ENCODE measurements at regions not wholly inside any gene's neighbourhood (a gene's known extent, or its start where the extent isn't known, plus 50 kb on each side); places are given as distances from the start of the nearest gene placed in this dataset.

DNA sequence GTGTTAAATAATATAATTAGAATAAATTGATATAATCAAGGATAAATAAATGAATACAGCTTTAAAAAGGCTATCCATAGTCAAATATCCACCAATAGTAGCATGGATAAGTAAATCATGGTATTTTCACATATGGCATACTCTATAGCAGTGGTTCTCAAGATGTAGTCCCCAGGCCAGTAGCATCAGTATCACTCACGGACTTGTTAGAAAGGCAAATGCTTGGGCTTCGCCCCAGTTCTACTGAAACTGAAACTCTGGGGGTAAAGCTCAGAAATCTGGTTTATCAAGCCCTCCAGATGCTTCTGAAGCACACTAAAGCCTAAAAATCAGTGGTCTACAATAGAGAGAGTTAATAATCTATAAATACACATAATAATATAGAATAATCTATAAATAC is 261.6 kb upstream of the TTC14 start:
- ATAC-seq (peak; percentile 74), DNase-seq (ENCODE audit: low read depth, low spot score) (no peak), FAIRE-seq (no peak)
- Histone ChIP-seq H2AFZ (ENCODE audit: control insufficient read depth, low read depth, low read length) (no peak overlapping the region), H3K27me3 (replicated peaks in 1 of 2; ENCODE audit: control insufficient read depth in 2 of 2, insufficient read depth in 2 of 2, low read length in 1 of 2) (no peaks in the 10 kb centered on the region), H3K4me1 (ENCODE audit: control insufficient read depth, insufficient read depth, low read length) (no peaks in the 10 kb centered on the region), H4K20me1 (ENCODE audit: control insufficient read depth, insufficient read depth) (no peaks in the 10 kb centered on the region), H3K9me3 (replicated peaks; ENCODE audit: control insufficient read depth, insufficient read depth, low read length) (no peaks in the 10 kb centered on the region; the same call in 2 of the 3 replicates), H3K4me2 (ENCODE audit: control insufficient read depth, insufficient read depth) (no peak overlapping the region), H3K9ac (ENCODE audit: control insufficient read depth, insufficient read depth, low read length) (no peak overlapping the region), H3K36me3 (ENCODE audit: control insufficient read depth in 2 of 2, insufficient read depth in 2 of 2, low read length in 1 of 2) (no peaks in the 10 kb centered on the region), H3K27ac (ENCODE audit: control insufficient read depth, insufficient read depth) (no peak overlapping the region), H3K79me2 (ENCODE audit: control insufficient read depth, insufficient read depth, low read length) (no peaks in the 10 kb centered on the region), H3K4me3 (no peak overlapping the region)
- SMC1A ChIA-PET (ENCODE audit: uncharacterized antibody, unreplicated experiment): interaction anchor here (0.6 to 2.0 kb wide), 4 partner anchors 9 to 383 kb away, joined by 3 to 7 read pairs (median 4); no protein-coding TSS in a partner anchor
- in situ Hi-C loops (cut with MboI) (no loop called here), intact Hi-C loops (cut with micrococcal nuclease; ENCODE audit: unreplicated experiment) (no loop called here)
- TF ChIP-seq, protein P1, sequence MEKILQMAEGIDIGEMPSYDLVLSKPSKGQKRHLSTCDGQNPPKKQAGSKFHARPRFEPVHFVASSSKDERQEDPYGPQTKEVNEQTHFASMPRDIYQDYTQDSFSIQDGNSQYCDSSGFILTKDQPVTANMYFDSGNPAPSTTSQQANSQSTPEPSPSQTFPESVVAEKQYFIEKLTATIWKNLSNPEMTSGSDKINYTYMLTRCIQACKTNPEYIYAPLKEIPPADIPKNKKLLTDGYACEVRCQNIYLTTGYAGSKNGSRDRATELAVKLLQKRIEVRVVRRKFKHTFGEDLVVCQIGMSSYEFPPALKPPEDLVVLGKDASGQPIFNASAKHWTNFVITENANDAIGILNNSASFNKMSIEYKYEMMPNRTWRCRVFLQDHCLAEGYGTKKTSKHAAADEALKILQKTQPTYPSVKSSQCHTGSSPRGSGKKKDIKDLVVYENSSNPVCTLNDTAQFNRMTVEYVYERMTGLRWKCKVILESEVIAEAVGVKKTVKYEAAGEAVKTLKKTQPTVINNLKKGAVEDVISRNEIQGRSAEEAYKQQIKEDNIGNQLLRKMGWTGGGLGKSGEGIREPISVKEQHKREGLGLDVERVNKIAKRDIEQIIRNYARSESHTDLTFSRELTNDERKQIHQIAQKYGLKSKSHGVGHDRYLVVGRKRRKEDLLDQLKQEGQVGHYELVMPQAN (conservative IDR thresholded peaks at IDR 0.05): no peak
- TF ChIP-seq PML (IDR thresholded peaks at IDR 0.05; ENCODE audit: low read length) (no peak), ESRRA (IDR thresholded peaks at IDR 0.05; ENCODE audit: low read length) (no peak), KDM1A (IDR thresholded peaks at IDR 0.05; ENCODE audit: borderline replicate concordance) (no peak), TAF1 (IDR thresholded peaks at IDR 0.05; ENCODE audit: borderline replicate concordance, low read depth, low read length) (no peak), IKZF2 (IDR thresholded peaks at IDR 0.05) (no peak), HDAC6 (IDR thresholded peaks at IDR 0.05; ENCODE audit: unreplicated experiment) (no peak)
- TF ChIP-seq, protein P2, sequence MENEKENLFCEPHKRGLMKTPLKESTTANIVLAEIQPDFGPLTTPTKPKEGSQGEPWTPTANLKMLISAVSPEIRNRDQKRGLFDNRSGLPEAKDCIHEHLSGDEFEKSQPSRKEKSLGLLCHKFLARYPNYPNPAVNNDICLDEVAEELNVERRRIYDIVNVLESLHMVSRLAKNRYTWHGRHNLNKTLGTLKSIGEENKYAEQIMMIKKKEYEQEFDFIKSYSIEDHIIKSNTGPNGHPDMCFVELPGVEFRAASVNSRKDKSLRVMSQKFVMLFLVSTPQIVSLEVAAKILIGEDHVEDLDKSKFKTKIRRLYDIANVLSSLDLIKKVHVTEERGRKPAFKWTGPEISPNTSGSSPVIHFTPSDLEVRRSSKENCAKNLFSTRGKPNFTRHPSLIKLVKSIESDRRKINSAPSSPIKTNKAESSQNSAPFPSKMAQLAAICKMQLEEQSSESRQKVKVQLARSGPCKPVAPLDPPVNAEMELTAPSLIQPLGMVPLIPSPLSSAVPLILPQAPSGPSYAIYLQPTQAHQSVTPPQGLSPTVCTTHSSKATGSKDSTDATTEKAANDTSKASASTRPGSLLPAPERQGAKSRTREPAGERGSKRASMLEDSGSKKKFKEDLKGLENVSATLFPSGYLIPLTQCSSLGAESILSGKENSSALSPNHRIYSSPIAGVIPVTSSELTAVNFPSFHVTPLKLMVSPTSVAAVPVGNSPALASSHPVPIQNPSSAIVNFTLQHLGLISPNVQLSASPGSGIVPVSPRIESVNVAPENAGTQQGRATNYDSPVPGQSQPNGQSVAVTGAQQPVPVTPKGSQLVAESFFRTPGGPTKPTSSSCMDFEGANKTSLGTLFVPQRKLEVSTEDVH (IDR thresholded peaks at IDR 0.05; ENCODE audit: low read depth, partially characterized antibody): no peak
- TF ChIP-seq, protein P3, sequence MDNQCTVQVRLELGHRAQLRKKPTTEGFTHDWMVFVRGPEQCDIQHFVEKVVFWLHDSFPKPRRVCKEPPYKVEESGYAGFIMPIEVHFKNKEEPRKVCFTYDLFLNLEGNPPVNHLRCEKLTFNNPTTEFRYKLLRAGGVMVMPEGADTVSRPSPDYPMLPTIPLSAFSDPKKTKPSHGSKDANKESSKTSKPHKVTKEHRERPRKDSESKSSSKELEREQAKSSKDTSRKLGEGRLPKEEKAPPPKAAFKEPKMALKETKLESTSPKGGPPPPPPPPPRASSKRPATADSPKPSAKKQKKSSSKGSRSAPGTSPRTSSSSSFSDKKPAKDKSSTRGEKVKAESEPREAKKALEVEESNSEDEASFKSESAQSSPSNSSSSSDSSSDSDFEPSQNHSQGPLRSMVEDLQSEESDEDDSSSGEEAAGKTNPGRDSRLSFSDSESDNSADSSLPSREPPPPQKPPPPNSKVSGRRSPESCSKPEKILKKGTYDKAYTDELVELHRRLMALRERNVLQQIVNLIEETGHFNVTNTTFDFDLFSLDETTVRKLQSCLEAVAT (IDR thresholded peaks at IDR 0.05): no peak
- TF ChIP-seq, protein P4, sequence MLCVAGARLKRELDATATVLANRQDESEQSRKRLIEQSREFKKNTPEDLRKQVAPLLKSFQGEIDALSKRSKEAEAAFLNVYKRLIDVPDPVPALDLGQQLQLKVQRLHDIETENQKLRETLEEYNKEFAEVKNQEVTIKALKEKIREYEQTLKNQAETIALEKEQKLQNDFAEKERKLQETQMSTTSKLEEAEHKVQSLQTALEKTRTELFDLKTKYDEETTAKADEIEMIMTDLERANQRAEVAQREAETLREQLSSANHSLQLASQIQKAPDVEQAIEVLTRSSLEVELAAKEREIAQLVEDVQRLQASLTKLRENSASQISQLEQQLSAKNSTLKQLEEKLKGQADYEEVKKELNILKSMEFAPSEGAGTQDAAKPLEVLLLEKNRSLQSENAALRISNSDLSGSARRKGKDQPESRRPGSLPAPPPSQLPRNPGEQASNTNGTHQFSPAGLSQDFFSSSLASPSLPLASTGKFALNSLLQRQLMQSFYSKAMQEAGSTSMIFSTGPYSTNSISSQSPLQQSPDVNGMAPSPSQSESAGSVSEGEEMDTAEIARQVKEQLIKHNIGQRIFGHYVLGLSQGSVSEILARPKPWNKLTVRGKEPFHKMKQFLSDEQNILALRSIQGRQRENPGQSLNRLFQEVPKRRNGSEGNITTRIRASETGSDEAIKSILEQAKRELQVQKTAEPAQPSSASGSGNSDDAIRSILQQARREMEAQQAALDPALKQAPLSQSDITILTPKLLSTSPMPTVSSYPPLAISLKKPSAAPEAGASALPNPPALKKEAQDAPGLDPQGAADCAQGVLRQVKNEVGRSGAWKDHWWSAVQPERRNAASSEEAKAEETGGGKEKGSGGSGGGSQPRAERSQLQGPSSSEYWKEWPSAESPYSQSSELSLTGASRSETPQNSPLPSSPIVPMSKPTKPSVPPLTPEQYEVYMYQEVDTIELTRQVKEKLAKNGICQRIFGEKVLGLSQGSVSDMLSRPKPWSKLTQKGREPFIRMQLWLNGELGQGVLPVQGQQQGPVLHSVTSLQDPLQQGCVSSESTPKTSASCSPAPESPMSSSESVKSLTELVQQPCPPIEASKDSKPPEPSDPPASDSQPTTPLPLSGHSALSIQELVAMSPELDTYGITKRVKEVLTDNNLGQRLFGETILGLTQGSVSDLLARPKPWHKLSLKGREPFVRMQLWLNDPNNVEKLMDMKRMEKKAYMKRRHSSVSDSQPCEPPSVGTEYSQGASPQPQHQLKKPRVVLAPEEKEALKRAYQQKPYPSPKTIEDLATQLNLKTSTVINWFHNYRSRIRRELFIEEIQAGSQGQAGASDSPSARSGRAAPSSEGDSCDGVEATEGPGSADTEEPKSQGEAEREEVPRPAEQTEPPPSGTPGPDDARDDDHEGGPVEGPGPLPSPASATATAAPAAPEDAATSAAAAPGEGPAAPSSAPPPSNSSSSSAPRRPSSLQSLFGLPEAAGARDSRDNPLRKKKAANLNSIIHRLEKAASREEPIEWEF (IDR thresholded peaks at IDR 0.05; ENCODE audit: insufficient replicate concordance, low read depth, low read length): no peak
- CTCF ChIA-PET: no interaction called here
- POLR2A ChIA-PET: interaction anchor here (0.6 to 1.2 kb wide), 3 partner anchors 10 to 1236 kb away, joined by 3 read pairs; no protein-coding TSS in a partner anchor
- RAD21 ChIA-PET (ENCODE audit: unreplicated experiment): no interaction called here
- BruUV-seq (replicated peaks): no TSS peak
- WGBS (ENCODE audit: insufficient coverage, insufficient replicate concordance, low lambda C conversion rate, missing lambda C conversion rate): 77% methylated on average over 2 of the region's 2 CpGs

All from GM12878 (cell line).